HG02623 (cell line): ENCODE measurements at regions not wholly inside any gene's neighbourhood (a gene's known extent, or its start where the extent isn't known, plus 50 kb on each side); places are given as distances from the start of the nearest gene placed in this dataset.

Experiments used
- ATAC-seq: cut with Tn5 transposase; IDR thresholded peaks from one replicate; pipeline ENCODE4 v1.9.1; 2021; ENCODE audit warnings: moderate library complexity; ENCODE audit not compliant: unreplicated experiment

DNA sequence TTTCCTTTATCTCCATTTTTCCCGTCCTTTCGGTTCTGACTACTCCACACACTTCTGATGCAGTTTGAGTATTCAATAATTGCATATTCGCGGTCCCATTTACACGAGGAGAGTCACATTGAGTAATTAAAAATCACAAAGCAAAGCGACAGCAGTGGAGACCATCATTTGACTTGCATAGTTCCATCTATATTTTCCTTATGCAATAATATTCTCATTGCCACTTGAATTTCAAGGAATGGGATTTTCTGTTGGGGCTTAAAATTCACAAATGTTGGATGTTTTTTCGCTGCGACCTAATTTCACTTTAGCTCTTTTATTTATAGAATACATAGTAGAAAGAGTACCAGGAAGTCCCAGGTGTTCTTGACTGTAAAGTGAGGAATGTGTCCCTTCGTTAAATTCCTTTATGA is 186.8 kb downstream of the ZEB2 start:
- no peak for ATAC-seq

DNA sequence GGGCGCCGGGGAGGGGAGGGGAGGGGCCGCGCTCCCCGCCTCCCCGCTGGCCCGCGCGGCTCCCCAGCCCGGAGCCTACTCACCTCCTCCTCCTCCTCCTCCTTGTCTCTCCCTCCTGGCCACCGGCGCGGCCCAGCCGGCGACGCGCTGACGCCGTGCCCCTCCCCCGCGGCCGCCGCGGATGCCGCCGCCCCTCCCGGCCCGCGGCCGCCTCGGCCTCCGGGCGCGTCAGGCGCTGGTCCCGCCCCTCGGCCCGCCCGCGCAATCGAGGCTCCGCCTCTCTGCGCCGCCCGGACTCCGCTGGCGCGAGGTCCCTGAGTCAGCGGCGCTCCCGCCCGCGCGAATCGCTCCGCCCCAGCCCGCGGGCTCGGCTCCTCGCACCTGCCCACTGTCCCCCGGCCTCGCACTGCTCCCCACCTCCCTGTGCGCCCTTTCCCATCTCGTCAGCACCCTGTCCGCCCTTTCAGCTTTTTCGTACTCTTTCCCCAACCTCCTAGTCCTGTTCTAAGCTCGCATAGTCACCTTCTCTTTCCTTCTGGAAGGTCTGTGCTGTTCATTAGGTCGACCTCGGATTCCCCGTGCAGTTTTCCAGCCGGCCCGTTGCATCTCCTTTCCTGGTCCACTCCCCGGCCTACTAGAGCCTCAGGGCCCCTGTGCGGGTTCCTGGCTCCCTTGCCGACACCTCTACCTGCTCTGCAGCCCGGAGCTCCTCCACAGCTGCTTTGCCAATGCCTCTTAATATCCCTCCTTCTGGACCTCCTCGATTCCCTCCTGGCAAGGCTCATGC is 187.4 kb downstream of the ZEB2 start:
- peak; percentile 90 for ATAC-seq

DNA sequence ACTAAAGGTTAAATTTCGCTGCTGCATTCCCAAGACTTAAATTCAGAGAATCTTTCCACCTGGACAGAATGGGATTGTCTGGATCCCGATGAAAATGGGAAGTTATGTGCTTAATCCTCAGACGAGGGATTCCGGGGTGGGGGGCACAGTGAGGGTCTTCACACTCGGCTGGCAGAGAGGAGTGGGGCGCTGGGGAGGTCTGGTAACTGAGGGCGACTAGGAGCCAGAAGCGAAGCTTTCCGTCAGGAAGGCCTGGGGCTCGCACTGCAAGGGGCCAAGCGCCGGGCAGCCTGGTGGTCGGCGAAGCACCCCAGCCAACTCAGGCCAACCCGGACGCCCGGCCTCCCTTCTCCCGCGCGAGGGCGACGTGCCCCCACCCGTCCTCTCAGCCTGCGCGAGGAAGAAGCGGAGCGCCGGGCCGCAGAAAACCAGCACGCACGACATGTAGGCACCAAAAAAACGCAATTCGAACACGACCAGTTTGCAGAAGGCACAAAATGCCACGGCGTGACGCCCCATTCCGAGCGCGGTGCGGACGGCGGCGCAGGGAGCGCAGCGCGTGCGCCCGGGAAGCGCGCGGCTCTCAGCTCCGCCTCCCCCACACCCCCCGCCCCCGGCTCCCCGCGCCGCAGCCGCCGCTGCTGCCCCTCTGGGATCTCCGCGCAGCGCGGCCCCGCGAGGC is 188.1 kb downstream of the ZEB2 start:
- peak; percentile 70 for ATAC-seq

- no peak for ATAC-seq
Measured at GRCh38 chr2:144330951-144331673, 188.8 kb downstream of the ZEB2 start.

GRCh38 chr2:144329472-144329871 is 190.4 kb downstream of the ZEB2 start:
- ATAC-seq, result no peak

DNA sequence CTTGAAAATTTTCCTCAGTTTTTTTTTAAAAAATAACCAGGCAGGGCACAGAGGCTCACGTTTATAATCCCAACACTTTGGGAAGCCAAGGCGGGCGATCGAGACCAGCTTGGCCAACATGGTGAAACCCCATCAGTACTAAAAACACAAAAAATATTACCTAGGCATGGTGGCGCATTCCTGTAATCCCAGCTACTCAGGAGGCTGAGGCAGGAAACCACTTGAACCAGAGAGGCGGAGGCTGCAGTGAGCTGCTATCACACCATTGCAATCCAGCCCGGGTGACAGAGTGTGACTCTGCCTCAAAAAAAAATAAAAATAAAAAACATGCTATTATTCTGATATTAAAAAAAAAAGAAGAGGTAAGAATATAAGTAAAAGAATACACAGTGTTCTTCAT is 191.0 kb downstream of the ZEB2 start:
- ATAC-seq, result no peak

- no peak for ATAC-seq
Measured at GRCh38 chr2:144326825-144327224, 193.1 kb downstream of the ZEB2 start.

- peak; percentile 42 for ATAC-seq
Measured at GRCh38 chr2:144325086-144325485, 194.8 kb downstream of the ZEB2 start.

DNA sequence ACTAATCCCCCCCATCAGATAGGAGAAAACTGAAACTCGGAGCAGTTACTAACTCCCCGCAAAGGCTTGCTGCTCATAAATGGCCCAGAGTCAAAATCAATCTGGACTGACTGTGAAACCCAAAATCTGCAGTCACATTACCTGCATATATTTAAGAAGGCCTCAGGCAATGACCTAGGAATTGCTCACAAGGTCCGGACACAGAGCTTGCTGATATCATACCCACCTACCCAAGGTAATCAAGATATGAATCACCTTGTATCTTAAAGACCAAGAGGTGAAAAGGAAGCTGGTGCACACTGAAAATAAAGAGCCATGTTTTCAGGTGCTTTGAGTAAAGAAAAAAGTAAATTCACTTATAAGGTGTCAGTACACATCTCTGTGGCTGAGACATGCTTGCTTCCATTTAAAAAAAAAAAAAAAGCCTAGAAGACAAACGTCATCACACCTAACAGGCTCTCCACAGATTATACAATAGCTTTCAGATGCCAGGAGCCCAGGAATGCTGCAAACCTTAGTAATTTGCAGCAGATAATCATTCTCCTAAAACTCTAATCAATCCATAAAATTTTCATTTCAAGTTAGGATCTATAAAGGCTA is 195.4 kb downstream of the ZEB2 start:
- ATAC-seq, result peak; percentile 31

DNA sequence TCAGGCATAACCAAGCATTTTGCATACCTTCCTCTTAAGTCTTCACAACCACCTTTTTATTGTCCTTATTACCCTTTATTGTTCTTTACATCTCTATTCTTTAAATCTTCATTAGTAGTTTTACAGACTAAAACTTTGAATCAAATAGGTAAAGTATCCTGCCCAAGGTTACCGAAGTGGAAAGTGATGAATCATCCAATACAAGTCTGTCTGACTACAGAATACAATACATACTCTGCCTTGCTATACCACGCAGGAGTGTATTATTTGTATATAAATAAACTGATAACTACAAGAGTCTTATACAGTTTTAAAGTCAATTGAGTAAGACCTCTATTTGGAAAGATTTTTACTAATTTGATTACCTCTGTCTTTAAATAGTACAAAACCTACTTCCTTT is 196.0 kb downstream of the ZEB2 start:
- peak; percentile 43 for ATAC-seq

DNA sequence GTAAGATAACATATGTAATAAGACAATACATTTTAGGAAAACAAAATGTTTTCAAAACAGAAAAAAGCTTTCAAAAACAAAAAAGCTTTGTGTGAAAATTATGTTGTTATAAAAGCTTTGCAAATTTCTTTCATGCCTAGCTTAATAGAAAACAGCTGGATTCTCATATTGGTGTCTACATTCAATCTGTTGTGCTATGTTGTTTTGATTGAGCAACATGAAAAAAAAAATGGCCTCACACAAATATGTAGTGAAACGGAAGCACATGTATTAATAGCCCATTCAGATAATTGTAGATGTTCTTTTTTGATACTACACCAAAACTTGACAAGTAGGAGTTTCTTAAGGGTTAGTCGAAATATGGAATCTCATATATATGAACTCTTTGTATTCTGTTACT is 197.5 kb downstream of the ZEB2 start:
- no peak for ATAC-seq

GRCh38 chr2:144320491-144320890 is 199.4 kb downstream of the ZEB2 start:
- no peak for ATAC-seq

DNA sequence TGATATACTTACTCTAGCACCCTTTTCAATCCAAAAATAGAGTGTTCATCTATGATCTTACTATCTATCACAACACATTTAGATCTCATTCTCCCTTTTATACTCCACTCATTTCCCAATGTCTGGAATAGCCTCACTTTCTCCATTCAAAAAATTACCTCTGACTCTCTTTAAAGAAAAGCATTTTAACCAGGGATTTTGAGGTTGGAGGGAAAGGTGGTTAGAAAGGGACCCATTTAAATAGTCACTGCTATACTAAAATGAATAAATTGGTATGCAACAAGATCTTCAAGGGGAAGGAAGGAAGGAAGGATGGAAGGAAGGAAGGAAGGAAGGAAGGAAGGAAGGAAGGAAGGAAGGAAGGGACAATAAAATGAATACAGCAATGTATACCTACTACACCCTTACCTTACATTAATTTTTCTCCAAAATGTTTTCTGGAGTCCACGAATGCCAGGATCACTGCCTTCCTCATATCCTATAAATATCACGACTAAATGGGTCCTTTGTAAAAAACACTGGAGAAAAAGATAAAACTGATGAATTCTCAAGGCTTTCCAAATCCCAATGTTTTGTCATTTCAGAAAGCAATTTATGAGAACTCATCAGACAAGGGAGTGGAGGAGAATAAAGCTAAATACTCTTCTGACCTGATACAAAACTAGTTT is 202.7 kb downstream of the ZEB2 start:
- ATAC-seq, result no peak

DNA sequence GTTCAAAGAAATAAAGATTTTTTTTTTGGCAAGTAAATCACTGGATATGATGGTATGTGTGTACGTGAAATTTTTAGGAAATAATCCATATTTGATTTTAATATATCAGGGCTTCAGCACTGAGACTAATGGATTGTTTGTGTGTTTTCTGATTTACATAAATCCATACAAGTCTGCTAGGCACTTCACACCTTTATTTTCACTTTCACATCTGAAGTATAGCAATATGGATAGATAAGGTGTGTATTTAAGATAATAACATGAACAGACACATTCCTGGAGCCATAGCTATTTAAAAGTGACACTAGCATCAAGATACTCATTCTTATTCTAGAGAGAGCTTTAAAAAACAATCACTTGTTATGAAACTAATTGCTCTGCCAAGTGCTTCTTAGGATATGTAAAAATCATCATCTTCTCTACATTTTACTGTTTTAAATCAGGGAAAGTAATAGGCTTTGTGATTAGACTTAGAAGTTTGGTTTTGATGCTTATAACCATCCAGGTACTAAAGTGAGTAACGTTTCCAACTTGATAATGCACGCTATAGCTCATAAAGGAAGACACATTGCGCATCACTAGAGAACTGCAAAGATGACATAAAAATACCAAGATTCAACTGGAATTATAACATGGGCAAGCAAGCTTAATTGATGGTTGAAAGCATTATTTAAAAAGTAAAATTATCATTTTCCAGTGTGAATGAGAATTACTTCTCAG is 208.9 kb downstream of the ZEB2 start:
- ATAC-seq, result no peak

DNA sequence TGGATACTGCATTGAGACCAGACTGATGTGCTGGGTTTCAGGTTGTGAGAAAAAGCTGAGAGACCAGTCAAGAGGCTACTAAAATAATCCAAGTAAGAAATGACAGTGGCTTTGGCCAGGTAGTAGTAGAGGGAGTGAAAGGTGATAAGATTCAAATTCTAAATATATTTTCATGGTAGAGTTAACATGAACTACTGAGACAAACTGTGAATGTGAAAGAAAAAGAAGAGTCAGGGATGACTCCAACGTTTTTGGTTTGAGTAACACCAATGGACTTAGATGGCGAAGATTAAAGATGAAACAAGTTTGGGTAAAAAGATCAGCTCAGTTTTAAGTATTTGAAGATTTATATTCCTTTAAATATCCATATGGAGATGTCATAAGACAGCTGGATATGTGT is 209.4 kb downstream of the ZEB2 start:
- ATAC-seq, result no peak

- ATAC-seq, result no peak
Measured at GRCh38 chr2:144307711-144308110, 212.2 kb downstream of the ZEB2 start.

DNA sequence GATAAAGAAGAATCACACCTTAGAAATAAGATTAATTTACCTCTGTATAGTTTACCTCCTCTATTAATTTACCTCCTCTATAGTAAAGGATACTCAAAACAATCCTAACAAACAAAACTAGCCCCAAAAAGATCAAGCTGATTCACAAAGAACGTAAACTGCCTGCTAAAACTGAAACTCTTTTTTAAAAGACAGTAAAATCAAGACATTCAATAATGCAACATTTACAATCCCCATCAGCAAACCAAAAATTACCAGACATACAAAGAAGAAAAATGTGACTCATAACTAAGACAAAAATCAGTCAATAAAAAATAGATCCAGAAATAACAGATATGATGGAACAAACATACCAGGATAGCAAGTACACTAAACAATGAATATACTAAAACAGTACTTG is 215.7 kb downstream of the ZEB2 start:
- no peak for ATAC-seq

GRCh38 chr2:144300632-144301031 is 219.3 kb downstream of the ZEB2 start:
- no peak for ATAC-seq

GRCh38 chr2:144290276-144290675 is 229.6 kb downstream of the ZEB2 start:
- no peak for ATAC-seq

DNA sequence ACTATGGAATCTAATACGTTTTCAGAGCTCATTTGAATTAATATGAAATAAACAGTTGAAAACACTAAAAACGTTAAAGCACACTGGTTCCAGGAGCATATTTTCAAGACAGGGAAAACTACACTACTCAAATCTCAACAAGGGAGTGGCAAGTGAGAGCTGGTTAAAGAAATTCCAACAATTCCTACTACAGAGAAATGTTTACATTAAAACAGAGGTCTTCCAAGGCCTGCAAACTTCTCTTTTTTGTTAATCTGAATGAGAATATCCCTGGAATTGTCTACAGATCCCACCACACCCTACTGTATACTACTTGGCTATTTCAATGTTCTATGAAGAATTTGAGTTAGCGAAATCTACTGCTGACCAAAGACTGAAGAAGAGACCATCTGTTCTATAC is 231.5 kb downstream of the ZEB2 start:
- ATAC-seq, result no peak
